GM13977 (cell line): ENCODE measurements at regions not wholly inside any gene's neighbourhood (a gene's known extent, or its start where the extent isn't known, plus 50 kb on each side); places are given as distances from the start of the nearest gene placed in this dataset.

Source experiments
- DNase-seq: peaks from one replicate; pipeline ENCODE4 v3.0.0; 2012; ENCODE audit warnings: low spot score
- in situ Hi-C: fragments of 300-500 bp; cut with MboI; formaldehyde crosslinking; loops from one replicate; pipeline ENCODE4 v1.12.0; 2022; ENCODE audit warnings: low sequenced_read_pairs, low pct_unique_long_range_greater_than_20kb, mixed read lengths, inconsistent platforms; ENCODE audit not compliant: unreplicated experiment
- TF ChIP-seq, protein P1 (sequence below): IDR thresholded peaks from 2 replicates; pipeline ENCODE4 v1.5.1; 2012; ENCODE audit warnings: mild to moderate bottlenecking, control low read depth; ENCODE audit not compliant: insufficient read depth; ENCODE audit errors: extremely low read depth, missing control alignments

DNA sequence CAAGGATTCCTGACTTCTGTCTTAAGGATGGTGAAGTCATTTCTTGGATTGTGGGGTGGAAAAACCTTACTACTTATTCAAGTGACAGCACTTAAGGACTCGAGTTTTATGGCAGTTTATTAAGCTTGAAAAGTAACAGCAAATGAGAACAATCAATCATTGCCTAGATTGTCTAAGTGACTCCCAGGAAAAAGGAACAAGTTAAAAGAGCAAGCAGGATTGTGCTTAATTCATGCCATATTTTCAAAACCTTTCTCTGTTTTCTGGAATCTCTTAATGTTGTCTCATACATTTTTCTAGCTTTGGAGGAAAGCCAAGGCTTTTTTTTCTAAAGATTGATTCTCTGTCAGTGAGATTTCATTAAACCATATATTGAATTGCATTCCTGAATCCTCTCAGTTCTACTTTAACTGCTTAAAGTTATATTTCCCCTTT, 236.2 kb upstream of the HTR2A start:
- in situ Hi-C loops: no loop called here
- no peak for DNase-seq
- TF ChIP-seq, protein P1, sequence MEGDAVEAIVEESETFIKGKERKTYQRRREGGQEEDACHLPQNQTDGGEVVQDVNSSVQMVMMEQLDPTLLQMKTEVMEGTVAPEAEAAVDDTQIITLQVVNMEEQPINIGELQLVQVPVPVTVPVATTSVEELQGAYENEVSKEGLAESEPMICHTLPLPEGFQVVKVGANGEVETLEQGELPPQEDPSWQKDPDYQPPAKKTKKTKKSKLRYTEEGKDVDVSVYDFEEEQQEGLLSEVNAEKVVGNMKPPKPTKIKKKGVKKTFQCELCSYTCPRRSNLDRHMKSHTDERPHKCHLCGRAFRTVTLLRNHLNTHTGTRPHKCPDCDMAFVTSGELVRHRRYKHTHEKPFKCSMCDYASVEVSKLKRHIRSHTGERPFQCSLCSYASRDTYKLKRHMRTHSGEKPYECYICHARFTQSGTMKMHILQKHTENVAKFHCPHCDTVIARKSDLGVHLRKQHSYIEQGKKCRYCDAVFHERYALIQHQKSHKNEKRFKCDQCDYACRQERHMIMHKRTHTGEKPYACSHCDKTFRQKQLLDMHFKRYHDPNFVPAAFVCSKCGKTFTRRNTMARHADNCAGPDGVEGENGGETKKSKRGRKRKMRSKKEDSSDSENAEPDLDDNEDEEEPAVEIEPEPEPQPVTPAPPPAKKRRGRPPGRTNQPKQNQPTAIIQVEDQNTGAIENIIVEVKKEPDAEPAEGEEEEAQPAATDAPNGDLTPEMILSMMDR: no peak

DNA sequence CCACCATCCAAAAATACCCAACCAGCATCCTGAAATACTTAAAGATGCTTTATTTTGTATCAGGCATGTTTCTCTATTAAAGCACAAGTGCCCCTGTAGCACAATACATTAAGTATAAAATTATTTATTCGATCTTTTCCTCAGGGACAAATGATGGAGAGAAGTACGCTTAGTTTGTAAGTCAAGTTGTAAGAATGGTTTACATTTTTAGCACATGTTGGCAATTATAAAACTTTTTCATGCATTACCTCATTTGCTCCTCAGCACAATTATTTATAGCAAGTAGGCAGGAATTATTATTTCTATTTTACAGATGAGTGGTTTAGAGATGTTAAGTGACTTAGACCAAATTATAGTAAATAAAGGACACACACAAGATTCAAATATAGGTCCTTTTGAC, 232.6 kb upstream of the HTR2A start:
- TF ChIP-seq, protein P1: no peak
- in situ Hi-C loops: no loop called here
- no peak for DNase-seq

DNA sequence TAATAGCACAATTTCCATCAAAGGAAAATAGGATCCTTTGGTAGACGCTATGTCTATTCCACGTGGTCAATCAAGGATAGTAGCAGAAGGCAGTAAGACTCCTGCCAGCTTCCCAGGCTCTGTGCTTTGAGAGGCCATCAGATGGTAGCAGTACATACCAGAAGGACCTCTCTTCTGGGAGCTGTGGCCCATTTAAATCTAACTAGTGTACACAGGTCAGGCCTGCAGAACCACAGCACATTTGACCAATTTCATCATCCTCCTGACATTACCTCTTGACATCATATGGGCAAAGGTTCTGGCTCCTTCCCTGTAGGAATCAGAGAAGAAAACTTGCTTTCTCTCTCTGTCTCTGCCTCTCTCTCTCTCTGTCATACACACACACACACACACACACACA, 229.6 kb upstream of the HTR2A start:
- no peak for DNase-seq
- in situ Hi-C loops: no loop called here
- TF ChIP-seq, protein P1: peak; percentile 29

DNA sequence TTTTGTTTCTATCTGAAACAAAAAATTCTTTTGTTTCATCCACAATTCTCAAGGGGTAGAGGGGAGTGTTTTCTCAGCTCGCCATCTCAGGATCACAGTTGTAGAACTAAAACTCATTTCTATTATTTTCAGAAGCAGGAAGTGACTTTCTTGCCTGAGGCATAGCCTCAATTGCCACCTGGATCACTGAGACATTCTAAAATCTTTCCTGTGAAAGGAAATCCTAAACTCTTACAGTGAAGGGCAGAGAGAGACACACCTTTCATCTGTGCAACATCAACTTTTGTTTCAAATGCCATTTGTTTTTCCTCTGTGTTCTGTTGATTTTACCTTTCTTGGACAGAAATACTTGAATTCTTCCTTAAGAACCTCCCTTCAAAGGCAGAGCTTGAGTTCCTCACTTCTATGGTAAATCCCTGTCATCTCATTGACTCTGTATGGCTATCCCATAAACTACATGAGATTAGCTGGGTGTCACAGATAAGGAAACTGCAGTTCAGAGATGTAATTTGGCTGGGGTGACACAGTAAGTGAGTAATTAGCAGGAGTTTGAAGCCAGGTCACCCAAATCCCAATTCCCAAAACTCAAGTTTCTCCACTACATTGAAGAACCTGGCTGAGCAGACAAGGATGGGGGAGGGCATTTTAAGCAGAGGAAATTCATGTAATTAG, 224.4 kb upstream of the HTR2A start:
- TF ChIP-seq, protein P1: no peak
- DNase-seq: no peak
- in situ Hi-C loops: no loop called here

DNA sequence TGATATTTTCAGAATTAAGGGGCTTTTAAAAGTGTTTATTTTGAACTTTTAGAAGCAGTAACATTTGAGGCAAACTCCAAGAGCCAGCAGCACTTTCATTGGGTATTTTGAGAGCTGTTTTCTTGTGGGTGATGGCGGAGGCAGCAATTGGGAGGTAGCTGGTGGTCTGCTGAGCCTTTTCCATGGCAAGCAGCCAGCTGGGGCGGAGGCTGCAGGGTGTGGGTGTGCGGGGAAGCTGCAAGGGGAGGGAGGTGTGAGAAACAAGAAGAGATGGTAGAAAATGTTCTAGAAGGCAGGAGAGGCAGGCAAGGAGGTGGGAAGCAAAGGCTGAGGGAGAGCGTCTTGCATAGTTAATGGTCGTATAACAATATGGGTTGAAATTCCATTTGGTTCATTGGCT, 223.4 kb upstream of the HTR2A start:
- no peak for DNase-seq
- in situ Hi-C loops: no loop called here

DNA sequence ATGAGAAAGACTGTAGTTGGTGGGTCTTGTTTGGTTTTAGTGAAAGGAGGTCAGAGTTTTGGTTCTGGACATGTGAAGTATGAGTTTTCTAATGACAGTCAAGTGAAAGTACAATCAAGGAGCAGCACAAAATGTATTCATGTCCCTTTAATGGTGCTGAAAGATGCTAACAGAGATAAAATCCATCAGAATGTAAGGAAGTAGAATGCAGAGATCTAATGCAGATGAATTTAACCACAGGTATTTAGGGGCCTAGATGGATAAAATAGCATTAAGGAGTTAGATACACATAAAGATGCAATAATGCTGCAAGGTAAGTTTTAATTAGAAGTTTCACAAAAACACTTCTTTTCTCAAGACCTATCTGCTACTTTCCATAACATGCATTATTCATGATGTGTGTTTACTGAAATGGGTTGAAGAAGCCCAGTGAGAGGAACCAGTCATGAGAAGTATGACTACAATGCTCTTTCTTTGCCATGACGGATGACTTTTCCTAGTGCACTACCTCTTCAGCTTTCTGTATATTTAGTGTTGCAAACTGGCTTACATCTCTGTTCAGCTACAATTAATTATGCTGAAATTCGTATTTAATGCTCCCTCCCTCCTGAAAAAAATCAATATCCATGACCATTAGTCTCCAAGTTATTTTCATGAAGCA, 222.9 kb upstream of the HTR2A start:
- no peak for DNase-seq
- TF ChIP-seq, protein P1: no peak
- in situ Hi-C loops: no loop called here

More for the DNA sequence above, 223.4 kb upstream of the HTR2A start:
- TF ChIP-seq, protein P1: no peak

DNA sequence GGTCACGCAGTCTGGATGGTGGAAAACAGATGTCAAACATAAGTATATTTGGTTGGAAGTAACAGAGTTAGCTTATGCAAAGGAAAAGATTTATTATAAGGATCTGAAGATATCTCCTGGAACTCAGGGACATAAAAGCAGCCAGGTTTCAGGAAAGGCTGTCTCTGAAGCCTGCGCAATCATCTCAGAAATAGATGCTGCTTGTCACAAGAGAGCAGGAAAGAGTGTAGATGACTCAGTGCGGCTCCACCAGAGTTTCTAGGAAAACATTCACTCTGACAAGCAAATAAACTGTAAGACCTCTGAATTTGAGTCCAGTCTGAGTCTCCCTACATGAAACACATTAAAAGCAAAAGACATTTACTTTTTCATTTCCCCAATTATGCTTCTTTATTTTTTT, 220.4 kb upstream of the HTR2A start:
- no peak for DNase-seq
- TF ChIP-seq, protein P1: no peak
- in situ Hi-C loops: no loop called here
